CD4-positive, alpha-beta T cell (primary cell): ENCODE measurements at regions not wholly inside any gene's neighbourhood (a gene's known extent, or its start where the extent isn't known, plus 50 kb on each side); places are given as distances from the start of the nearest gene placed in this dataset.
A peak's percentile ranks its signal among the peaks of the same experiment; 100 is the strongest.

Experiments
- ATAC-seq: fragments of 200-7000 bp; cut with Tn5 transposase; one replicate; pipeline ENCODE4 v1.10.0; 2022; ENCODE audit warnings: mild to moderate bottlenecking; ENCODE audit not compliant: poor library complexity
- CTCF ChIA-PET: fragments of 350-600 bp; sonication (Branson Sonifier 250); formaldehyde crosslinking; loops from one replicate; lab custom pipeline; 2021; ENCODE audit warnings: antibody characterized with exemption, inconsistent platforms; lab: Charles Lee
- POLR2A ChIA-PET: fragments of 350-600 bp; sonication (Branson Sonifier 250); formaldehyde crosslinking; loops from one replicate; lab custom pipeline; 2021; ENCODE audit warnings: antibody characterized with exemption, inconsistent platforms; lab: Charles Lee
- DNase-seq, 14 experiments: peaks; one replicate each; pipeline ENCODE4 v3.0.0-alpha.2; 2013 to 2020; ENCODE audit warnings: mixed read lengths in 2 of 14
- H3K27ac ChIP-seq, 2 donors: one replicate each; pipeline versions ENCODE4 v1.5.1 to v1.7.0; 2013; ENCODE audit warnings: low read length in 2 of 2, low read depth in 1 of 2, mild to moderate bottlenecking in 1 of 2
- H3K27me3 ChIP-seq, 2 experiments: 1 replicate in 1 of 2; 2 replicates in 1 of 2; pipeline versions ENCODE4 v1.6.1 to v1.7.0; 2013; ENCODE audit warnings: low read length in 2 of 2, control low read depth in 1 of 2, mild to moderate bottlenecking in 1 of 2, moderate library complexity in 1 of 2; ENCODE audit not compliant: insufficient read depth in 2 of 2, control insufficient read depth in 1 of 2
- H3K36me3 ChIP-seq: one replicate; pipeline ENCODE4 v1.6.1; 2013; ENCODE audit warnings: low read length, control low read depth; ENCODE audit not compliant: insufficient read depth
- H3K4me1 ChIP-seq: one replicate; pipeline ENCODE4 v1.6.1; 2013; ENCODE audit warnings: low read length, control low read depth; ENCODE audit not compliant: insufficient read depth
- H3K4me3 ChIP-seq: one replicate; pipeline ENCODE4 v1.5.1; 2013; ENCODE audit warnings: mild to moderate bottlenecking, low read length, moderate library complexity
- H3K9me3 ChIP-seq, 2 experiments: 1 replicate in 1 of 2; 2 replicates in 1 of 2; pipeline versions ENCODE4 v1.6.1 to v1.7.0; 2013; ENCODE audit warnings: low read length in 2 of 2, mild to moderate bottlenecking in 2 of 2, control low read depth in 1 of 2, moderate library complexity in 1 of 2; ENCODE audit not compliant: control insufficient read depth in 1 of 2, insufficient read depth in 1 of 2
- H3K27ac Mint-ChIP-seq: one replicate; pipeline ENCODE4 v1.8.0; 2020; ENCODE audit warnings: mixed read lengths
- H3K27me3 Mint-ChIP-seq: one replicate; pipeline ENCODE4 v1.8.0; 2021; ENCODE audit warnings: mixed read lengths
- H3K36me3 Mint-ChIP-seq: one replicate; pipeline ENCODE4 v1.8.0; 2021; ENCODE audit warnings: low read depth, mixed read lengths
- H3K4me1 Mint-ChIP-seq: one replicate; pipeline ENCODE4 v1.8.0; 2021; ENCODE audit warnings: low read depth, mixed read lengths
- H3K4me3 Mint-ChIP-seq: one replicate; pipeline ENCODE4 v1.8.0; 2020; ENCODE audit warnings: mild to moderate bottlenecking, mixed read lengths
- H3K9me3 Mint-ChIP-seq: one replicate; pipeline ENCODE4 v1.8.0; 2020; ENCODE audit warnings: mixed read lengths
- intact Hi-C, 2 experiments: fragments of 100-400 bp; cut with DNase I in 1 of 2; cut with micrococcal nuclease in 1 of 2; formaldehyde crosslinking; loops; one replicate each; pipeline versions ENCODE4 v1.15.1 to v1.9.0; 2023 to 2025; cut with DNase I, micrococcal nuclease
- TF ChIP-seq, protein P1 (sequence below): fragments of 200-600 bp; IDR thresholded peaks from one replicate; pipeline ENCODE4 v1.8.0; 2022; ENCODE audit warnings: antibody characterized with exemption, mild to moderate bottlenecking

DNA sequence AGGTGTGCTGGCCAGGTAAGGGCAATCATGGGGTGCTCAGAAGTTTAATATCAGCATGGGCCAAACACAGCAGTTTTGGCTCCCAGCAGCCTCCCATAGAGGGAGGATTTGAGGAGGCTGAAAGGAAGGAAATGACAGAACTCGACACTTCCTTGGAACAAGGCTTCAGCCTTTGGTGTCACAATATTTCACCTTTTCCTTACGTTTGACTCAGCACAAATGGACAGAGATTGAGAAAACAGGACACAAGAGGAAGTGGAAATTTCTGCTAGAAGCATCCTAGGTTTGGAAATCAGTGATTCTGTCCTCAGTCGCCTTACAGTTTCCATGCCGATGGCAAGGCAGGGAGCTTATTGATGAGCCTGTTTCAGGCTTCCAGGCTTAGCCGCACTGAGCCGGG lies 181.4 kb downstream of the MAF start:
- no peaks in the 10 kb centered on the region for H3K9me3 ChIP-seq
- H3K27ac ChIP-seq, result no peak overlapping the region
- peak in 1 of 14 experiments; percentile 9 for DNase-seq
- Mint-ChIP-seq H3K4me3 (no peak overlapping the region), H3K4me1 (peaks cover 39% of the 10 kb centered on the region), H3K27ac (no peak overlapping the region), H3K27me3 (no peaks in the 10 kb centered on the region), H3K9me3 (no peaks in the 10 kb centered on the region), H3K36me3 (no peaks in the 10 kb centered on the region)
- CTCF ChIA-PET, result no interaction called here
- H3K36me3 ChIP-seq, result no peaks in the 10 kb centered on the region
- intact Hi-C loops, result no loop called here
- ATAC-seq, result no peak
- H3K4me3 ChIP-seq, result no peak overlapping the region
- no peaks in the 10 kb centered on the region for H3K27me3 ChIP-seq
- peaks cover 26% of the 10 kb centered on the region for H3K4me1 ChIP-seq
- TF ChIP-seq, protein P1, sequence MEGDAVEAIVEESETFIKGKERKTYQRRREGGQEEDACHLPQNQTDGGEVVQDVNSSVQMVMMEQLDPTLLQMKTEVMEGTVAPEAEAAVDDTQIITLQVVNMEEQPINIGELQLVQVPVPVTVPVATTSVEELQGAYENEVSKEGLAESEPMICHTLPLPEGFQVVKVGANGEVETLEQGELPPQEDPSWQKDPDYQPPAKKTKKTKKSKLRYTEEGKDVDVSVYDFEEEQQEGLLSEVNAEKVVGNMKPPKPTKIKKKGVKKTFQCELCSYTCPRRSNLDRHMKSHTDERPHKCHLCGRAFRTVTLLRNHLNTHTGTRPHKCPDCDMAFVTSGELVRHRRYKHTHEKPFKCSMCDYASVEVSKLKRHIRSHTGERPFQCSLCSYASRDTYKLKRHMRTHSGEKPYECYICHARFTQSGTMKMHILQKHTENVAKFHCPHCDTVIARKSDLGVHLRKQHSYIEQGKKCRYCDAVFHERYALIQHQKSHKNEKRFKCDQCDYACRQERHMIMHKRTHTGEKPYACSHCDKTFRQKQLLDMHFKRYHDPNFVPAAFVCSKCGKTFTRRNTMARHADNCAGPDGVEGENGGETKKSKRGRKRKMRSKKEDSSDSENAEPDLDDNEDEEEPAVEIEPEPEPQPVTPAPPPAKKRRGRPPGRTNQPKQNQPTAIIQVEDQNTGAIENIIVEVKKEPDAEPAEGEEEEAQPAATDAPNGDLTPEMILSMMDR, result no peak
- POLR2A ChIA-PET, result no interaction called here

DNA sequence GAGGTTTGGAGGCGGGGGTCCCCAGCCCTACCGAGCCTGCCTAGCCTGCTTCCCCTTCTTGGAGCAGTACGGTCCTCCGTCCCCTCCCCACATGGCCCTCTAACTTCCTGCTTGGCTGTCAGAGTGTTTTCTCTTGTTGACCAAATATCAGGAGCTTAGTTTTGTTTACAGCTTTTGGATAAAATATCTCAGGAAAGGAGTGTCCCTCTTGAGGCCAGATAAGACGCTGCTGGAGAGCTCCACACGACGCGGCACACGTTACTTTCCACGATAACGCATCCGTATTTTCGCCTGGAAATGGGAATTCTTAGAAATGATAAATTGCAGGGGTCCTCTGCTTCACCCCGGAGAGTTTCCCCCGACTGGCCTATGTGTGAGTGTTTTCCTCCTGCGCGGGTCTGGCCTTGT lies 182.9 kb downstream of the MAF start:
- Histone ChIP-seq H3K4me1 (peaks cover 30% of the 10 kb centered on the region), H3K4me3 (no peak overlapping the region), H3K27me3 (no peaks in the 10 kb centered on the region), H3K27ac (no peak overlapping the region), H3K36me3 (no peaks in the 10 kb centered on the region), H3K9me3 (no peaks in the 10 kb centered on the region)
- Mint-ChIP-seq H3K27me3 (no peaks in the 10 kb centered on the region), H3K4me3 (no peak overlapping the region), H3K27ac (no peak overlapping the region), H3K36me3 (no peaks in the 10 kb centered on the region), H3K4me1 (peaks cover 48% of the 10 kb centered on the region), H3K9me3 (no peaks in the 10 kb centered on the region)
- CTCF ChIA-PET, result no interaction called here
- ATAC-seq (no peak), DNase-seq (no peak)
- TF ChIP-seq, protein P1, result no peak
- intact Hi-C loops, result no loop called here
- POLR2A ChIA-PET, result interaction anchor here (1.0 kb wide), 1 partner anchor 183 kb away, joined by 3 read pairs; the partner anchor contains the start of gene MAF

DNA sequence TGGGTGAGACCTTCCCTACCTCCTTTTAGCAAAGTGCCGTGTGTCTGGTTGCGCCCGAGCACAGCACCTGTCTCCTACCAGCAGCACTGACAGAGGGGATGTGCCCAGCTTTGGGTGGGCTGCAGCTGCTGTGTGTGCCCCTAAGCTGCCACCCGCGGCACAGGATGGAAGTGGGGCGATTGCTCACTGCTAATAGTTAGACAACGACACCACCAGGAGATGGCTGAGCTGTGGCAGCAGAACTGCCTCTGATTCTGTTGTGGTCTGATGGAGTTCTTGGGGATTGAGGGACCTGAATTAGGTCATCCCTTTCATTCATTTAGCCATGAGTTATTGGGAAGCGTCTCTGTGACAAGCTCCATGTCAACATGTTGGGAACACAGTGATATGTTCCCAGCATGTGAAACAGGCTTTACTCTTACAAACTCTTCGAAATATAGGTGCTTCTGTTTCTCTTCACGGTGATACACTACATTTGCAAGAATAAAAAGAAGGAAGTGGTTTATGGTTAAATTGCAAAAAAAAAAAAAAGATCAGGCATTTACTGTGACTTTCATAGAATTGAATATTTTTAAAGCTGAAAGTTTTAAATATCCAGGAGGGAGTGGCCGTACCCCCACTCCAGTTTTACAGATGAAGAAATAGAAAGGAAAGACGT lies 184.4 kb downstream of the MAF start:
- Mint-ChIP-seq H3K36me3 (no peaks in the 10 kb centered on the region), H3K4me1 (peaks cover 50% of the 10 kb centered on the region), H3K27me3 (no peaks in the 10 kb centered on the region), H3K4me3 (peak overlapping the region; percentile 58), H3K27ac (peak overlapping the region; percentile 48), H3K9me3 (no peaks in the 10 kb centered on the region)
- ChIA-PET POLR2A (interaction anchor here (0.6 to 1.1 kb wide), 6 partner anchors 36 to 1801 kb away, joined by 3 to 6 read pairs (median 4); partner anchors contain the start of gene MAF), CTCF (interaction anchor here (0.6 kb wide), 1 partner anchor 1921 kb away, joined by 3 read pairs; no protein-coding TSS in a partner anchor)
- no peak overlapping the region for H3K4me3 ChIP-seq
- H3K27ac ChIP-seq, result peak overlapping the region in 1 of 2 donors; percentile 49
- ATAC-seq, result no peak
- peak in 7 of 14 experiments; percentile 4 to 58 (median 22) for DNase-seq
- no peaks in the 10 kb centered on the region for H3K9me3 ChIP-seq
- intact Hi-C loops, result no loop called here
- peaks cover 33% of the 10 kb centered on the region for H3K4me1 ChIP-seq
- H3K36me3 ChIP-seq, result no peaks in the 10 kb centered on the region
- TF ChIP-seq, protein P1, result no peak
- no peaks in the 10 kb centered on the region for H3K27me3 ChIP-seq
